GM23338 (cell line): ENCODE measurements at regions not wholly inside any gene's neighbourhood (a gene's known extent, or its start where the extent isn't known, plus 50 kb on each side); places are given as distances from the start of the nearest gene placed in this dataset.

Source experiments
- ATAC-seq: fragments of 200-7000 bp; cut with Tn5 transposase; 3 replicates; pipeline ENCODE4 v1.9.1; 2020
- DNase-seq: peaks from one replicate; pipeline ENCODE4 v3.0.0-alpha.2; 2015; ENCODE audit warnings: low spot score
- H2AFZ ChIP-seq: fragments of 200-600 bp; sonication (generic); 2 replicates; pipeline ENCODE4 v1.8.0; 2016; ENCODE audit warnings: antibody characterized with exemption, mild to moderate bottlenecking, moderate library complexity
- H3F3A ChIP-seq: fragments of 200-600 bp; sonication (generic); replicated peaks from 2 replicates; pipeline ENCODE4 v1.8.0; 2017; ENCODE audit warnings: antibody characterized with exemption, mixed run types, low read depth
- H3K27ac ChIP-seq: fragments of 200-600 bp; sonication (generic); 2 replicates; pipeline ENCODE4 v1.6.1; 2016; ENCODE audit warnings: low read depth
- H3K27me3 ChIP-seq: fragments of 200-600 bp; sonication (generic); 2 replicates; pipeline ENCODE4 v1.8.0; 2016; ENCODE audit warnings: mild to moderate bottlenecking, mixed run types, moderate library complexity; ENCODE audit not compliant: insufficient read depth
- H3K36me3 ChIP-seq: fragments of 200-600 bp; sonication (generic); 2 replicates; pipeline ENCODE4 v1.8.0; 2016; ENCODE audit warnings: mild to moderate bottlenecking; ENCODE audit not compliant: insufficient read depth
- H3K4me1 ChIP-seq: fragments of 200-600 bp; sonication (generic); 2 replicates; pipeline ENCODE4 v1.8.0; 2016; ENCODE audit warnings: mild to moderate bottlenecking, moderate library complexity; ENCODE audit not compliant: insufficient read depth
- H3K4me2 ChIP-seq: fragments of 200-600 bp; sonication (generic); 2 replicates; pipeline ENCODE4 v1.7.1; 2017; ENCODE audit warnings: mixed run types
- H3K4me3 ChIP-seq: fragments of 200-600 bp; sonication (generic); 2 replicates; pipeline ENCODE4 v1.6.1; 2016; ENCODE audit warnings: mixed run types
- H3K79me2 ChIP-seq: fragments of 200-600 bp; sonication (generic); replicated peaks from 2 replicates; pipeline ENCODE4 v1.8.0; 2017; ENCODE audit warnings: mild to moderate bottlenecking; ENCODE audit not compliant: insufficient read depth
- H3K9me2 ChIP-seq: fragments of 200-600 bp; sonication (generic); 2 replicates; pipeline ENCODE4 v1.8.0; 2017; ENCODE audit not compliant: insufficient read depth
- H4K20me1 ChIP-seq: fragments of 200-600 bp; sonication (generic); replicated peaks from 2 replicates; pipeline ENCODE4 v1.8.0; 2017; ENCODE audit warnings: mild to moderate bottlenecking; ENCODE audit not compliant: insufficient read depth
- H3K27ac Mint-ChIP-seq: 2 replicates; pipeline ENCODE4 v1.8.0; 2020; ENCODE audit warnings: inconsistent platforms, mild to moderate bottlenecking, moderate library complexity, mixed read lengths
- H3K27me3 Mint-ChIP-seq: 3 replicates; pipeline ENCODE4 v1.8.0; 2022; ENCODE audit warnings: low read depth, mild to moderate bottlenecking, moderate library complexity, mixed read lengths, inconsistent platforms; ENCODE audit not compliant: insufficient read depth, poor library complexity
- H3K36me3 Mint-ChIP-seq: 3 replicates; pipeline ENCODE4 v1.8.0; 2021; ENCODE audit warnings: low read depth, mild to moderate bottlenecking, inconsistent platforms, moderate library complexity, mixed read lengths
- H3K4me1 Mint-ChIP-seq: 3 replicates; pipeline ENCODE4 v1.8.0; 2020; ENCODE audit warnings: mild to moderate bottlenecking, inconsistent platforms, mixed read lengths
- H3K4me3 Mint-ChIP-seq: 3 replicates; pipeline ENCODE4 v1.8.0; 2021; ENCODE audit warnings: moderate library complexity, mild to moderate bottlenecking, inconsistent platforms, mixed read lengths
- H3K9me3 Mint-ChIP-seq: 3 replicates; pipeline ENCODE4 v1.8.0; 2020; ENCODE audit warnings: moderate library complexity, mild to moderate bottlenecking, inconsistent platforms, mixed read lengths
- CREB1 ChIP-seq: fragments of 250-450 bp; sonication (Bioruptor Pico); IDR thresholded peaks from 2 replicates; pipeline ENCODE4 v1.5.0; 2020; ENCODE audit warnings: low read depth, mild to moderate bottlenecking, moderate library complexity
- CTCF ChIP-seq, 2 experiments: fragments of 200-600 bp in 1 of 2; sonication (generic) in 1 of 2; conservative IDR thresholded peaks; 2 replicates each; pipeline versions ENCODE4 v1.5.1 to v1.6.1; 2016 to 2017; ENCODE audit warnings: antibody characterized with exemption in 2 of 2, low read depth in 2 of 2, mild to moderate bottlenecking in 2 of 2, moderate library complexity in 1 of 2
- ETS1 ChIP-seq: IDR thresholded peaks from 2 replicates; pipeline ENCODE4 v1.6.1; 2016; ENCODE audit warnings: antibody characterized with exemption
- EZH2 ChIP-seq: fragments of 200-600 bp; sonication (generic); IDR thresholded peaks from one replicate; pipeline ENCODE4 v1.8.0; 2017; ENCODE audit warnings: antibody characterized with exemption, mild to moderate bottlenecking, low read depth; ENCODE audit not compliant: unreplicated experiment
- EZH2phosphoT487 ChIP-seq: fragments of 200-600 bp; sonication (generic); IDR thresholded peaks from one replicate; pipeline ENCODE4 v1.8.1; 2018; ENCODE audit warnings: antibody characterized with exemption; ENCODE audit not compliant: unreplicated experiment
- JUNB ChIP-seq: IDR thresholded peaks from one replicate; pipeline ENCODE4 v1.6.1; 2016; ENCODE audit warnings: antibody characterized with exemption; ENCODE audit not compliant: unreplicated experiment
- NANOG ChIP-seq: IDR thresholded peaks from 2 replicates; pipeline ENCODE4 v1.6.1; 2016; ENCODE audit warnings: antibody characterized with exemption, borderline replicate concordance
- POLR2AphosphoS5 ChIP-seq: IDR thresholded peaks from 2 replicates; pipeline ENCODE4 v1.6.1; 2016; ENCODE audit warnings: antibody characterized with exemption, low read depth
- STAT1 ChIP-seq: IDR thresholded peaks from one replicate; pipeline ENCODE4 v1.6.1; 2016; ENCODE audit warnings: antibody characterized with exemption; ENCODE audit not compliant: unreplicated experiment
- ZNF114 ChIP-seq: fragments of 250-450 bp; sonication (Bioruptor Pico); IDR thresholded peaks from 2 replicates; pipeline ENCODE4 v1.5.0; 2020; ENCODE audit warnings: mild to moderate bottlenecking, moderate library complexity
- ZNF331 ChIP-seq: fragments of 250-450 bp; sonication (Bioruptor Pico); IDR thresholded peaks from 2 replicates; pipeline ENCODE4 v1.5.0; 2020; ENCODE audit warnings: low read depth, mild to moderate bottlenecking, moderate library complexity
- ZNF462 ChIP-seq: fragments of 250-450 bp; sonication (Bioruptor Pico); IDR thresholded peaks from 2 replicates; pipeline ENCODE4 v1.5.0; 2020; ENCODE audit warnings: mild to moderate bottlenecking, moderate library complexity

GRCh38 chr4:160143574-160143973 lies 1040.7 kb downstream of the RAPGEF2 start (continued):
- TF ChIP-seq ETS1 (no peak), STAT1 (no peak)

- H3K27me3 ChIP-seq = no peaks in the 10 kb centered on the region
- H3K4me2 ChIP-seq = no peak overlapping the region
- ATAC-seq (no peak), DNase-seq (no peak)
- no peaks in the 10 kb centered on the region for H3K4me1 ChIP-seq
- no peaks in the 10 kb centered on the region for H4K20me1 ChIP-seq
- H3K36me3 ChIP-seq = peaks cover 4% of the 10 kb centered on the region; the same call in 1 of the 2 replicates
- no peaks in the 10 kb centered on the region for H3K79me2 ChIP-seq
- Mint-ChIP-seq H3K4me3 (no peak overlapping the region), H3K9me3 (peaks cover 42% of the 10 kb centered on the region), H3K36me3 (peaks cover 38% of the 10 kb centered on the region), H3K4me1 (no peaks in the 10 kb centered on the region), H3K27ac (no peak overlapping the region), H3K27me3 (no peaks in the 10 kb centered on the region)
- no peaks in the 10 kb centered on the region for H3F3A ChIP-seq
- no peak overlapping the region for H3K4me3 ChIP-seq
- H2AFZ ChIP-seq = no peak overlapping the region
- no peaks in the 10 kb centered on the region for H3K9me2 ChIP-seq
- H3K27ac ChIP-seq = no peak overlapping the region
- no peak for TF ChIP-seq ZNF462 (CRISPR knock-in tag)
- no peak for TF ChIP-seq EZH2phosphoT487
- no peak for TF ChIP-seq CTCF (conservative IDR thresholded peaks at IDR 0.05; ENCODE audit: low read depth in 2 of 2)
- TF ChIP-seq STAT1 = no peak
- no peak for TF ChIP-seq POLR2AphosphoS5
- no peak for TF ChIP-seq ZNF114 (CRISPR knock-in tag)
- TF ChIP-seq ZNF331 (CRISPR knock-in tag) = no peak
- TF ChIP-seq EZH2 = no peak
- TF ChIP-seq ETS1 = no peak
- TF ChIP-seq JUNB = no peak
- TF ChIP-seq NANOG = no peak
- TF ChIP-seq CREB1 (CRISPR knock-in tag) = no peak
Observed at GRCh38 chr4:160159457-160159856, 1056.6 kb downstream of the RAPGEF2 start.
